HCT116 (cell line): ENCODE measurements at regions not wholly inside any gene's neighbourhood (a gene's known extent, or its start where the extent isn't known, plus 50 kb on each side); places are given as distances from the start of the nearest gene placed in this dataset.
"Not testable (repeated sequence)": the region's sequence is repeated elsewhere in the genome, so short reads cannot be mapped to it uniquely, and the experiment has no call there.

Experiments
- ATAC-seq: fragments of 200-7000 bp; cut with Tn5 transposase; 2 replicates; pipeline ENCODE4 v1.9.1; 2020; ENCODE audit warnings: mild to moderate bottlenecking, moderate library complexity
- BruUV-seq: library from RNA; stranded (reverse); fragments of 400-500 nt; replicated peaks from 2 replicates; lab custom pipeline; 2021; lab: Mats Ljungman, UMichigan
- CTCF ChIA-PET: fragments of 300-600 bp; sonication (Branson Sonifier 250); formaldehyde crosslinking; loops from one replicate; lab custom pipeline; 2021; ENCODE audit warnings: antibody characterized with exemption; lab: Charles Lee
- POLR2A ChIA-PET: fragments of 300-600, 350-600 bp; sonication (Branson Sonifier 250); formaldehyde crosslinking; loops from one replicate; lab custom pipeline; 2021; ENCODE audit warnings: antibody characterized with exemption; lab: Charles Lee
- RAD21 ChIA-PET, 2 experiments: fragments of 300-600 bp; sonication (Branson Sonifier 250); formaldehyde crosslinking; loops; one replicate each; lab custom pipeline; 2023; ENCODE audit warnings: low total read pairs in 2 of 2; ENCODE audit not compliant: uncharacterized antibody in 2 of 2, unreplicated experiment in 2 of 2, low non-redundant PET in 1 of 2; lab: Charles Lee
- DNase-seq: peaks from one replicate; pipeline ENCODE4 v3.0.0-alpha.2; 2010; ENCODE audit warnings: low read depth, low spot score
- H2AFZ ChIP-seq: fragments of 200-600 bp; shearing (Covaris generic), sonication (generic); 2 replicates; pipeline ENCODE4 v1.6.1; 2017; ENCODE audit warnings: low read depth, mixed run types, mixed read lengths, antibody characterized with exemption, low read length; ENCODE audit not compliant: poor library complexity, severe bottlenecking
- H3K27ac ChIP-seq: 2 replicates; pipeline ENCODE4 v1.5.1; 2012; ENCODE audit warnings: low read depth, low read length
- H3K27me3 ChIP-seq: fragments of 200-600 bp; sonication (generic); 2 replicates; pipeline ENCODE4 v1.6.1; 2016; ENCODE audit warnings: mixed run types, low read length, mixed read lengths; ENCODE audit not compliant: insufficient read depth
- H3K36me3 ChIP-seq, 2 experiments: fragments of 200-500 bp in 1 of 2; fragments of 200-600 bp in 1 of 2; sonication (Bioruptor generic) in 1 of 2; sonication (generic) in 1 of 2; 2 replicates each; pipeline versions ENCODE4 v1.5.1 to v1.6.1; 2014 to 2016; ENCODE audit warnings: low read length in 2 of 2, inconsistent platforms in 1 of 2, mixed read lengths in 1 of 2, mixed run types in 1 of 2; ENCODE audit not compliant: insufficient read depth in 2 of 2, control insufficient read depth in 1 of 2
- H3K4me1 ChIP-seq, 2 experiments: fragments of 200-600 bp in 1 of 2; sonication (generic) in 1 of 2; 2 replicates each; pipeline versions ENCODE4 v1.5.1 to v1.6.1; 2012 to 2017; ENCODE audit warnings: low read length in 2 of 2, inconsistent platforms in 1 of 2, mild to moderate bottlenecking in 1 of 2, mixed read lengths in 1 of 2, mixed run types in 1 of 2, moderate library complexity in 1 of 2; ENCODE audit not compliant: insufficient read depth in 2 of 2, control insufficient read depth in 1 of 2
- H3K4me2 ChIP-seq: fragments of 200-600 bp; sonication (generic); 2 replicates; pipeline ENCODE4 v1.6.1; 2017; ENCODE audit warnings: mixed run types, low read length, mixed read lengths
- H3K4me3 ChIP-seq, 2 experiments: fragments of 200-600 bp in 1 of 2; sonication (generic) in 1 of 2; replicated peaks in 1 of 2; 2 replicates each; pipeline ENCODE4 v1.5.1; 2011 to 2016; ENCODE audit warnings: low read length in 2 of 2, control low read depth in 1 of 2, low read depth in 1 of 2, mild to moderate bottlenecking in 1 of 2, mixed read lengths in 1 of 2, mixed run types in 1 of 2
- H3K79me2 ChIP-seq: fragments of 200-600 bp; sonication (generic); 2 replicates; pipeline ENCODE4 v1.6.1; 2017; ENCODE audit warnings: mild to moderate bottlenecking, mixed run types, low read length, moderate library complexity, mixed read lengths; ENCODE audit not compliant: insufficient read depth
- H3K9ac ChIP-seq: fragments of 200-600 bp; sonication (generic); 2 replicates; pipeline ENCODE4 v1.6.1; 2016; ENCODE audit warnings: low read length, mixed read lengths
- H3K9me2 ChIP-seq: fragments of 200-600 bp; sonication (generic), shearing (Covaris generic); 2 replicates; pipeline ENCODE4 v1.6.1; 2017; ENCODE audit warnings: mixed run types, mild to moderate bottlenecking, moderate library complexity; ENCODE audit not compliant: insufficient read depth
- H3K9me3 ChIP-seq, 2 experiments: fragments of 200-500 bp in 1 of 2; fragments of 200-600 bp in 1 of 2; sonication (Bioruptor generic) in 1 of 2; sonication (generic) in 1 of 2; 2 replicates each; pipeline ENCODE4 v1.6.1; 2014 to 2017; ENCODE audit warnings: low read length in 2 of 2, mixed read lengths in 2 of 2, inconsistent platforms in 1 of 2, low read depth in 1 of 2, mild to moderate bottlenecking in 1 of 2, mixed run types in 1 of 2, moderate library complexity in 1 of 2; ENCODE audit not compliant: control insufficient read depth in 1 of 2, insufficient read depth in 1 of 2
- H4K20me1 ChIP-seq: fragments of 200-600 bp; sonication (generic), shearing (Covaris generic); 2 replicates; pipeline ENCODE4 v1.6.1; 2017; ENCODE audit warnings: mixed run types, mild to moderate bottlenecking, moderate library complexity; ENCODE audit not compliant: insufficient read depth
- CEBPB ChIP-seq: IDR thresholded peaks from 2 replicates; pipeline ENCODE4 v1.6.1; 2012; ENCODE audit warnings: low read depth
- CTCF ChIP-seq, 3 experiments: fragments of 200-600 bp in 1 of 3; sonication (generic) in 1 of 3; IDR thresholded peaks in 2 of 3; conservative IDR thresholded peaks in 1 of 3; 2 replicates each; pipeline ENCODE4 v1.5.1; 2012 to 2017; ENCODE audit warnings: low read depth in 2 of 3, low read length in 2 of 3, antibody characterized with exemption in 1 of 3, borderline replicate concordance in 1 of 3, control low read depth in 1 of 3, mild to moderate bottlenecking in 1 of 3, mixed read lengths in 1 of 3, mixed run types in 1 of 3, moderate library complexity in 1 of 3; ENCODE audit not compliant: insufficient read depth in 1 of 3
- ELF1 ChIP-seq: IDR thresholded peaks from 2 replicates; pipeline ENCODE4 v1.6.1; 2012; ENCODE audit warnings: low read depth, borderline replicate concordance
- EZH2phosphoT487 ChIP-seq: fragments of 200-600 bp; IDR thresholded peaks from 2 replicates; pipeline ENCODE4 v1.6.1; 2018; ENCODE audit warnings: antibody characterized with exemption, borderline replicate concordance
- JUND ChIP-seq: IDR thresholded peaks from 2 replicates; pipeline ENCODE4 v1.6.1; 2012
- POLR2A ChIP-seq: IDR thresholded peaks from 2 replicates; pipeline ENCODE4 v1.7.0; 2011; ENCODE audit warnings: borderline replicate concordance; ENCODE audit not compliant: insufficient read depth, insufficient read length; ENCODE audit errors: extremely low read depth
- POLR2AphosphoS5 ChIP-seq: IDR thresholded peaks from 2 replicates; pipeline ENCODE4 v1.6.1; 2011; ENCODE audit warnings: mild to moderate bottlenecking, low read depth, low read length, moderate library complexity
- SIN3A ChIP-seq: IDR thresholded peaks from 2 replicates; pipeline ENCODE4 v1.6.1; 2012; ENCODE audit warnings: low read depth
- SRF ChIP-seq: IDR thresholded peaks from 2 replicates; pipeline ENCODE4 v1.6.1; 2012; ENCODE audit warnings: low read depth
- TCF7L2 ChIP-seq: IDR thresholded peaks from 2 replicates; pipeline ENCODE4 v1.7.0; 2011; ENCODE audit warnings: borderline replicate concordance, inconsistent platforms; ENCODE audit not compliant: insufficient read depth, insufficient read length; ENCODE audit errors: extremely low read depth
- YY1 ChIP-seq: IDR thresholded peaks from 2 replicates; pipeline ENCODE4 v1.6.1; 2011; ENCODE audit warnings: low read length, low read depth, moderate library complexity, mild to moderate bottlenecking; ENCODE audit not compliant: insufficient replicate concordance; ENCODE audit errors: extremely low read depth
- ZFX ChIP-seq: fragments of 450-650 bp; IDR thresholded peaks from 2 replicates; pipeline ENCODE4 v1.6.1; 2017
- ZNF274 ChIP-seq: fragments of 200-500 bp; sonication (Bioruptor generic); IDR thresholded peaks from 2 replicates; pipeline ENCODE4 v1.6.1; 2014; ENCODE audit warnings: mild to moderate bottlenecking, low read depth, low read length, inconsistent platforms
- intact Hi-C: fragments of 100-400 bp; cut with micrococcal nuclease; formaldehyde crosslinking; loops from 2 replicates; pipeline ENCODE4 v1.10.0; 2022
- TF ChIP-seq, protein P1 (sequence below): IDR thresholded peaks from 2 replicates; pipeline ENCODE4 v1.6.1; 2012; ENCODE audit warnings: low read depth
- TF ChIP-seq, protein P2 (sequence below): IDR thresholded peaks from 2 replicates; pipeline ENCODE4 v1.6.1; 2012

DNA sequence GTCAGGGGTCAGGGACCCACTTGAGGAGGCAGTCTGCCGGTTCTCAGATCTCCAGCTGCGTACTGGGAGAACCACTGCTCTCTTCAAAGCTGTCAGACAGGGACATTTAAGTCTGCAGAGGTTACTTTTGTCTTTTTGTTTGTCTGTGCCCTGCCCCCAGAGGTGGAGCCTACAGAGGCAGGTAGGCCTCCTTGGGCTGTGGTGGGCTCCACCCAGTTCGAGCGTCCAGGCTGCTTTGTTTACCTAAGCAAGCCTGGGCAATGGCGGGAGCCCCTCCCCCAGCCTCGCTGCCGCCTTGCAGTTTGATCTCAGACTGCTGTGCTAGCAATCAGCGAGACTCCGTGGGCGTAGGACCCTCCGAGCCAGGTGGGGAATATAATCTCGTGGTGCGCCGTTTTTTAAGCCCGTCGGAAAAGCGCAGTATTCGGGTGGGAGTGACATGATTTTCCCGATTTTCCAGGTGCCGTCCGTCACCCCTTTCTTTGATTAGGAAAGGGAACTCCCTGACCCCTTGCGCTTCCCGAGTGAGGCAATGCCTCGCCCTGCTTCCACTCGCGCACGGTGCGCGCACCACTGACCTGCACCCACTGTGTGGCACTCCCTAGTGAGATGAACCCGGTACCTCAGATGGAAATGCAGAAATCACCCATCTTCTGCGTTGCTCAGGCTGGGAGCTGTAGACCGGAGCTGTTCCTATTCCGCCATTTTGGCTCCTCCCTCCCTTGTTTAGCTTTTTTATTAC is 268.6 kb upstream of the SATB1 start:
- H3K36me3 ChIP-seq, H3K9me2 ChIP-seq, H3K4me1 ChIP-seq, H3K27me3 ChIP-seq, BruUV-seq, H3K9ac ChIP-seq, H3K79me2 ChIP-seq, H2AFZ ChIP-seq, H3K9me3 ChIP-seq, POLR2A ChIA-PET, DNase-seq, intact Hi-C loops, H3K4me2 ChIP-seq, H4K20me1 ChIP-seq, RAD21 ChIA-PET, H3K27ac ChIP-seq, ATAC-seq, H3K4me3 ChIP-seq, CTCF ChIA-PET: not testable (repeated sequence)

- H3K36me3 ChIP-seq, result no peaks in the 10 kb centered on the region
- no peaks in the 10 kb centered on the region for H4K20me1 ChIP-seq
- H3K9me2 ChIP-seq, result no peaks in the 10 kb centered on the region
- H3K9ac ChIP-seq, result no peak overlapping the region
- ChIA-PET RAD21 (no interaction called here), POLR2A (no interaction called here), CTCF (no interaction called here)
- H3K27me3 ChIP-seq, result no peaks in the 10 kb centered on the region
- no TSS peak for BruUV-seq
- ATAC-seq (no peak), DNase-seq (no peak)
- intact Hi-C loops, result no loop called here
- no peak overlapping the region for H3K27ac ChIP-seq
- H3K4me3 ChIP-seq, result no peak overlapping the region
- H2AFZ ChIP-seq, result no peak overlapping the region
- H3K4me1 ChIP-seq, result no peaks in the 10 kb centered on the region
- no peaks in the 10 kb centered on the region for H3K9me3 ChIP-seq
- TF ChIP-seq POLR2A (no peak), JUND (no peak), POLR2AphosphoS5 (no peak), SIN3A (no peak), ZFX (no peak), ELF1 (no peak), EZH2phosphoT487 (no peak), CEBPB (no peak), YY1 (no peak), CTCF (IDR thresholded peaks at IDR 0.05 in 2 of 3, conservative IDR thresholded peaks at IDR 0.05 in 1 of 3; ENCODE audit: borderline replicate concordance in 1 of 3, insufficient read depth in 1 of 3, low read depth in 2 of 3, low read length in 2 of 3) (no peak), SRF (no peak), TCF7L2 (no peak), ZNF274 (no peak)
- TF ChIP-seq, protein P1, sequence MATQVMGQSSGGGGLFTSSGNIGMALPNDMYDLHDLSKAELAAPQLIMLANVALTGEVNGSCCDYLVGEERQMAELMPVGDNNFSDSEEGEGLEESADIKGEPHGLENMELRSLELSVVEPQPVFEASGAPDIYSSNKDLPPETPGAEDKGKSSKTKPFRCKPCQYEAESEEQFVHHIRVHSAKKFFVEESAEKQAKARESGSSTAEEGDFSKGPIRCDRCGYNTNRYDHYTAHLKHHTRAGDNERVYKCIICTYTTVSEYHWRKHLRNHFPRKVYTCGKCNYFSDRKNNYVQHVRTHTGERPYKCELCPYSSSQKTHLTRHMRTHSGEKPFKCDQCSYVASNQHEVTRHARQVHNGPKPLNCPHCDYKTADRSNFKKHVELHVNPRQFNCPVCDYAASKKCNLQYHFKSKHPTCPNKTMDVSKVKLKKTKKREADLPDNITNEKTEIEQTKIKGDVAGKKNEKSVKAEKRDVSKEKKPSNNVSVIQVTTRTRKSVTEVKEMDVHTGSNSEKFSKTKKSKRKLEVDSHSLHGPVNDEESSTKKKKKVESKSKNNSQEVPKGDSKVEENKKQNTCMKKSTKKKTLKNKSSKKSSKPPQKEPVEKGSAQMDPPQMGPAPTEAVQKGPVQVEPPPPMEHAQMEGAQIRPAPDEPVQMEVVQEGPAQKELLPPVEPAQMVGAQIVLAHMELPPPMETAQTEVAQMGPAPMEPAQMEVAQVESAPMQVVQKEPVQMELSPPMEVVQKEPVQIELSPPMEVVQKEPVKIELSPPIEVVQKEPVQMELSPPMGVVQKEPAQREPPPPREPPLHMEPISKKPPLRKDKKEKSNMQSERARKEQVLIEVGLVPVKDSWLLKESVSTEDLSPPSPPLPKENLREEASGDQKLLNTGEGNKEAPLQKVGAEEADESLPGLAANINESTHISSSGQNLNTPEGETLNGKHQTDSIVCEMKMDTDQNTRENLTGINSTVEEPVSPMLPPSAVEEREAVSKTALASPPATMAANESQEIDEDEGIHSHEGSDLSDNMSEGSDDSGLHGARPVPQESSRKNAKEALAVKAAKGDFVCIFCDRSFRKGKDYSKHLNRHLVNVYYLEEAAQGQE, result no peak
- TF ChIP-seq, protein P2, sequence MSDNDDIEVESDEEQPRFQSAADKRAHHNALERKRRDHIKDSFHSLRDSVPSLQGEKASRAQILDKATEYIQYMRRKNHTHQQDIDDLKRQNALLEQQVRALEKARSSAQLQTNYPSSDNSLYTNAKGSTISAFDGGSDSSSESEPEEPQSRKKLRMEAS, result no peak
- no peak overlapping the region for H3K4me2 ChIP-seq
- no peaks in the 10 kb centered on the region for H3K79me2 ChIP-seq
These were observed 262.1 kb upstream of the SATB1 start for GRCh38 chr3:18687286-18687685.
